ENCODE measurements at regions not wholly inside any gene's neighbourhood (a gene's known extent, or its start where the extent isn't known, plus 50 kb on each side); places are given as distances from the start of the nearest gene placed in this dataset.
"Not testable (repeated sequence)": the region's sequence is repeated elsewhere in the genome, so short reads cannot be mapped to it uniquely, and the experiment has no call there.

DNA sequence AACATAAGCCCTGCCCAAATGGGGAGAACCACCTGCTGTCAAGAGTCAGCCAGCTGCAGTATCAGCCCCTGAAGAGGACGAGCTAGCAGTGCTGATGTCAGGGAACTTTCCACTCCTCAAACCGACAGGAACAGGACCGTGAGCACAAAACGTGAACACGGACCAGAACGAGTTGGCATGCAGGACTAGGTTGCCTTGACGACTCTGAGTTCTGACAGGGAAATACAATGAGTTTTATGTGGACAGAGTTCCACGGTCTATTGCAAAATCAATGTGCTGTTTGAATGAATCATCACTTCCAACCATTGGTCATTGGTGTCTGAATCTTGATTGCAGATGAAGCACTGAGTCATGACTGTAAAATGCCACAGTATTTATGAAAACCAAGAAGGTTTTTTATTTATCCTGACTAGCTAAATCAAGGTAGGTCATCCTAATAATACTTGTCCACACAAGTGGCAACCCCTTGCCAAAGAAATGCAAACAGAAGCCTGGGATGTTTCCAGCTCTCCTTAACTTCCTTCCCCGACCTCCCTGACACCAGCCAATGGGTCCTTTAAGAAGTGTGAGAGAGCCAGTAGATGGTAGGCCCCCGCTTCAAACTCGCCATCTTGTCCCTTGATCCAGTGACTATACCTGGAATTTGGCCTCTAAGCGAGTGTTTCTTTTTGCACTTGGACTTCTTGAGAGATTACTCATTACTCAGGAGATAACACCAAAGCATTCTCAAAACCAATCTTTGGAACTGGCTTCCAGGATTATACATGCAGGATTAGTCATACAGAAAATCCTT is 119.6 kb downstream of the ASB7 start:
- no peak for DNase-seq (ENCODE audit: low spot score)

DNA sequence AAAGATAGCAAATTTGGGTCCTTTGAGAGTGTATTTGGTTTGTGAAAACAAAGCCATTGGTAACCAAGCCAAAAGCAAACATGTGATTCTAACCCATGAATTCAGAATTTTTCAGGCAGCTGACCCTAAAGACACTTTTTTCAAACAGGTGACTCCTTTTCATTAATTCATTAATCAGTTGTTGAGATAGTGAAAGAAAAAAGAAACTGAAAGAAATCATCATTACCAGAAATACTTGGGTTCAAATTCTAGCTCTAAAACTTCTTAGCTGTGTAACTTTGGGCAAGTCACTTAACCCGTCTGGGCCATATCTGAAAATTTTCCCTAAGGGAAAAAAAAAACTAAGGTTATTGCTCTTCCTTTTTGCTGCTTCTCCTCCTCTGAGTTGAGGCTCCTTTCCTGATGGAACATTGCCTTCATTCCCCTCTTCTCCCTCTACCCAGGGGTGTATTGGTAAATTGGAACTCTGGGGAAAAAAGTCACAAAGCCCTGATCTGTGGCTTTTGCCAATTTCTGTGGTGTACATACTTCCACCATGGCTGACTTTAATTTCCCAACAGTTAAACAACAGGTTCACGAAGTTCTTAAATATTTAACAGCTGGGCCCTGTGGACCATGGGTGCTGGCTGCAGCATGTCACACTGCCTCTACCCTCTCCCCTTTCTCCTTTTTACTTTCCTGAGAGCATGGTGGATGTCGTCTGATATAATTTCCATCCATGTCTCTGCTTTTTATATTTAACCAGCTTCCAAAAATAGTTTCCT is 120.3 kb downstream of the ASB7 start:
- no peak for DNase-seq (ENCODE audit: low spot score)

DNA sequence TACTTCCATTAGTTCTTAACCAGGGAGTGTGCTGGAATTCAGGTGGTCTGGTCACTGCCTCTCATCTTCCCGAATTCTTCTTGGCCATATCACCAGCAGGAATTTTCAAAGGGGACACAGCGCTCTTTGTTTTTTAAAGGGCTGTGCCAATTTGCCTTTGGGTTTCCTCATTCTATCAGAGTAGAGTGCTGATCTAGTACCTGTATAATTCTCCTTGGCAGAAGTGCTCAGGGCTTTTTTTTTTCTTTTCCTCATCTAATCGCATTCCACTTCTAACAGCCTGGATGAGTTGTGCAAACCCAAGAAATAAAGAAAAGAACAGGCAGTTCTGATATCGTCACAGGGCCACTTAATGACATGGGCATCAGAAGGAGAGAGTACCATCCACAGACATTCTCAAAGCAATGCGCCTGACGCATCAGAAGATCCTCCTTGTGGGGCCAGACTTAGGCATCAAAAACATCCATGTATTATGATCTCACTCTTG is 121.0 kb downstream of the ASB7 start:
- DNase-seq (ENCODE audit: low spot score), result no peak

DNA sequence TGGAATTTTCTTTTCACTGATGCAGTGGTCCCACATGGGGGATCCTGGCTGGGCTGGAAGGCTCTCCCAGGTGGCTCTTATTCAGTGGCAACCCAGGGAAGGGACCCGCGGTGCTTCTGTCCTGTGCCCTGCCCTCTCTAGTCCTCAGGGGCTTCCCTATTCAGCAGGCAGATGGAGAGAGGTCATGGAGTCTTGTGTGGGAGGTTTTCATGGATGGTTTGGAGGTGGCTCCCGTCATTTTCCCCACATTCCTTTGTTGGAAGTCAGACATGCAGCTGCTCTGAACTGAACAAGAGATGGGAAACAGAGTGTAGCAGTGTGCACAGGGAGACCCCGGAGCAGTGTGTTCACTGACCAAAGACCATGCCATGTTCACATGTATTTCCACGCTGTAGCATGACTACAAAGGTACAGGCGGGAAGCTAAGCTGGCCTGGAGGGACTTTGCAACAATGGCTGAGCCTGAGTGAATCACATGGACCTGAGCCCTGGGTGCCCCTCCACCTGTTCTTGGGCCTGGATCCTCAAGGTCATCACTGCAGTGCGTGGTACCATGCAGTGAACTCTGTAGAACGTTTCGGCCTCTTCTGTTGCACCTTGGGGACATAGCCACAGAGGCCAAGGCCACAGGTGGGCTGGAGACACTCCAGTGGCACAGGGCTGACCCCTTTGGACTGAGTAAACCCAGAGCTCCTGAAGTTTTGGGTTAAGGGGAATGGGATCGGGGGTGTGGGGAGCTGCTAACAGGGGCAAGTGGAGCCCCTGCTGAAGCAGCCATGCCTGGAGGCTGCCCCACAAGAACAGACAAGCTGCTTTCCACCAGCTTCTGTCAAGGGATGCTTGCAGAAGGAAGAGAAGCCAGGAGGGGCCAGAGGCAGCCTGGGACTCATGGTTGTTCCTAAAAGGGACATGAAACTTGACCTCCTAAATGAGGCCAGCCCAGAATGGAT is 123.0 kb downstream of the ASB7 start:
- DNase-seq (ENCODE audit: low spot score), result no peak

DNA sequence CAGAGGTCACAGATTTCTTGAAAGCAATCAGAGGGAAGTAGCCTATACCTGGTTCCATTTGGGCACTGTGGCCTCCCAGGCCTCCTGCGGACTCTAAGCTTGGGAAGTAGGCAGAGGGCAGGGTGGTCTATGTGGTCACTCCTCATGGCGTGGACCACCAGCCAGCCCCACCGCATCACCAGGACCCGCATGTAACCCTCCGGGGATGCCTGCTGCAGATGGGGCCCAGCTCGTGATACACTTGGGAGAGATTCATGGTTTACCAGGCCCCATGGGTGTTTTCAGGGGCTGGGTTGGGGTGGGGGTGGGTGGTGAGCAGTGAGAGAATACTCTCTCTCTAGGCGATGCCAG is 123.7 kb downstream of the ASB7 start:
- DNase-seq (ENCODE audit: low spot score), result no peak

DNA sequence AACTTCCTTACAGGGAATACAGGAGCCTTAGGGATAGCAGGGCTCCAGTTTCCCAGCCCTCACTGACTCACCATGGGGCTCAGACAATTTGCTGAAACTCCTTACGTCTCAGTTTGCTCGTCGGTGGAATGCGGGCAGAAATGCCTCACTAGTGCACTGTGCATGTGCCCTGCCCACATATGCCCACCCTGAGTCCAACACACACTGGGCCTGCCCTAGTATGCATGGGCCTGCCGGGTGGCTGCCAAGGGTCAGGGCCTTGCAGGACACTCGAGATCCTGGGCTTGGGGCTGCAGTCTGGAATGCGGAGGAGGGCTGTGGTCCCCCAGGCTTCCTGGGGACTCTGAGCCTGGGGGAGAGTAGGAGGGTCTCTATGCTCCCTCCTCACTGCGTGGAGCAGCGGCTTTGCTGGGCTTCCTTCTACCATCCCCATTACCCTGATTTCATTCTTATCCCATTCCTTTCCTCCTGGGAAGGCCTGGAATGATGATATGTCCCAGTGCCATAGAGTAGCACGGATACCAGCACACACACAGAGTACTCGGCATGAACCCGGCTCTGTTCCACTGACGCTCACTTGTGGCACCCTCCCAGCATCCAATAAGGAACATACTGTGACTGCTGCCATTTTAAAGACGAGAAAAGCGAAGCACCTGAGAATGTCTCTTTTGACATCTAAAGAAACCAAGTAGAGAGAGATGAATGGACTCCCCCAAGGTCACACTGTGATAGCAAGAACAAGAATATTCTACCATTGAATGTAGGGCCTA is 124.2 kb downstream of the ASB7 start:
- DNase-seq (ENCODE audit: low spot score), result no peak

DNA sequence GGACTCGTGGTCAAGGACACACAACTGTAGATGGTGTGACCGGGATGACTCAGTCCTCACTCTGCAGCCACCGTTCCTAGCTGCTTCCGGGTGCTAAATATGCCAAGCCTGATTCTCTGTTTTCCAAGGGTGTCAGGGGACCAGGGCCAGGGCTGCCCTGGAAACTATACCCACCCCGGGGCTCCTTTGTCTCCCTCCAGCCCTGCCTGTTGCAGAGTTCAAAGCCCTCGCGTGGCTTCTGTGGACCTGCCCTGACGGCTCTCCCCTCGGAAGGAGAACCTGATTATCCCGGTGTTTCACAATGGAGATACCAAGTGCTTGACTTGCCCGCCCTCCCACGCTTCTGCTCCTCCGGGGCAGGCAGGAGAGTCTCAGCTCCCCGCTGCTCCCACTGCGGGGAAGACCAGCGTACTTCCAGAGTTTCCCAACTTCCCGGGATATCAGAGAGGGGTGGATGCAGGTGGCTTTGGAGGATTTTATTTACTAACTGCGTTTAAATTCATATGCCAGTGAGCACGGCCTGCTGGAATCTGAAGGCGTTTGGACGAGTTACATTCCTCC is 125.0 kb downstream of the ASB7 start:
- DNase-seq (ENCODE audit: low spot score), result no peak

DNA sequence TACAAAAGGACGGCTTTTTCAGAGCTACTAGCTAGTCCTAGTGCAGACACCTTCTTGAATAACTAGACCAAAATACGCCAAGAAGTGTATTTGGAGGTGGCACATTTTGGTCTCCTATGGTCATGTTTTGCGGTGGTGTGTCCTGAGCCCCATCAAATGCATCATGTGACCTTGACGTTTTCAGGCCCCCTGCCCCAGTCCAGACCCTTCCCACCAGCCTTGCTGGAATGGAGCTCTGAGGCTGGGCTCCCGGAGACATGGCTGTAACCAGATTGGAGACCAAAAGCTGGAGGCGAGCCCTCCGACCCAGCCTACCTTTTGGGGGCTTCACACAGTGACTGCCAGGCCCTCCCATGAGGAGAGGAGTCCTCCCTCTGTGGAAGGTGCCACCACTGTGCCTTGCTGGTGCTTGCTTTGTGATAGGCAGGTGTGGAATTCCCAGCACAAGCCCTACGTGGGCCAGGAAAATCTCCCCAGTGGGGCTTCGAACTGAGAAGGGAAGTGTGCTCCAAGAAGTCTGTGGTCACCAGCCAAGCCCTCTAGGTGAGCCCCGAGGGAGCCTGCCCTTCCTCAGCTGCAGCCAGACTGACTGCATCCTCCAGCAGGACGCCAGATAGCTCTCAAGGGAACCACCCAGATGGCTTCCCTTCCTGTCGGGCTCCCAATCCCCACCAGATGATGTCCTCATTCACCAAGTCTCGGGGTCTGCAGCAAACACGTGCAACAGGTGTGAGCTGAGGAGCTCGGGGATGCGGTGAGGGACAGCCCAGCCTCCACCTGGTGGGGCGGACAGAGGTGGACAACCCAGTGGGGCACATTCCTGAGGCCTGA is 126.2 kb downstream of the ASB7 start:
- no peak for DNase-seq (ENCODE audit: low spot score)

DNA sequence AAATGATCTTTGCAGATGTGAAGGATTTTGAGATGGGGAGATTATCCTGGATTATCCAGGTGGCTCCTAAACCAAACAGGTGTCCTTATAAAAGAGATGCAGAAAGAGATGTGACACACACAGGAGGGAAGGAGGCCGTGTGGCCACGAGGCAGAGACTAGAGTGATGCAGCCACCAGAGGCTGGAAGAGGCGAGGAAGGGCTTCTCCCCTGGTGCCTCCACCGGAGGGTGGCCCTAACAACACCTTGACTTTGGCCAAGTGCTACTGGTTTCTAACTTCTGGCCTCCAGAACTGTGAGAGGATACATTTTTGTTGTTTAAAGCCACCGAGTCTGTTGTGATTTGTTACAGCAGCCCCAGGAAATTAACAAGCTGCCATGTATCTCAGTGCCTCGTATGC is 127.1 kb downstream of the ASB7 start:
- no peak for DNase-seq (ENCODE audit: low spot score)

DNA sequence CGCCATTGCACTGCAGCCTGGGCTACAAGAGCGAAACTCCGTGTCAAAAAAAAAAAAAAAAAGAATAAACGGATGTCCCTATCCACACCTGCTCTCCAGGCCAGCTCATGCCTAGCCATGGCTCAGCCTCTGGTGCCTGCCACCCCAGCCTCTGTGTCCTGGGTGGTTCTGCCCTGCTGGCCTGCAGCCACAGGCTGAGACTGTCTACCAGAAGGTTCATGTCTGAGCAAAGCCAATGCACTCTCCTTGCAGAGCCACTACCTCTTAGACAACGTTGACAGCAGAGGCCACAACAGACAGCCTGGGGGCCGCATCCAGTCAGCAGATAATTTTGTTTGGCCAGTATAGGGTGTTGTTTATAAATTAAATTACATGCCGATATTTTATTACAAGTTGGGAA is 127.7 kb downstream of the ASB7 start:
- no peak for DNase-seq (ENCODE audit: low spot score)

DNA sequence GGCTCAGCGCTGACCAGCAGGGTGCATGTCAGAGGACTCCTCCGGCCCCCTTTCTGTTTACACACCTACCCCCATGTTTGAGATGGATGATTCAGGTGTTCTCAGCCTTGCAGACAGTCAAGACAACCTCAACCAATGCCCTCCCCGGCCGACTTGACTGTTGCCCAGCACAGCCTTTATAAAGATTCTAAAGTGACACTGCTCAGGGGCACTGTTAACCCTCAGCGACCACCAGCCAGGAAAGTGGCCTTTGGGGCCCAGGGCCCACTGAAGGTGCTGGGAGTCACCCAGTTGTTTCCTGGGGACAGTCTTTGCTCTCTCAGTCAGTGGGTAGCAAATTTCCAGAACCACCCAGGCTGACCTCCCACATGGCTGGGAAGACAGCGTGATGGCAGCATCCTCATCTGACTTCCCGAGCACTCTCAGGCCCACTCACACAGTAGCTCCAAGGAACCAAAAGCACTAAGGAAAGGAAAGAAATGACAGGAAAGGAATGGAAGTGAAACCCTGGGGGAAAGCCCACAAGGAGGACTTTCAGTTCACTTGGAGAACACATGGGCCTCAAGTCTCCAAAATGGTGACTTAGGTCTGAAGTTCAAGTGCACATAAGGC is 128.4 kb downstream of the ASB7 start:
- no peak for DNase-seq (ENCODE audit: low spot score)

DNA sequence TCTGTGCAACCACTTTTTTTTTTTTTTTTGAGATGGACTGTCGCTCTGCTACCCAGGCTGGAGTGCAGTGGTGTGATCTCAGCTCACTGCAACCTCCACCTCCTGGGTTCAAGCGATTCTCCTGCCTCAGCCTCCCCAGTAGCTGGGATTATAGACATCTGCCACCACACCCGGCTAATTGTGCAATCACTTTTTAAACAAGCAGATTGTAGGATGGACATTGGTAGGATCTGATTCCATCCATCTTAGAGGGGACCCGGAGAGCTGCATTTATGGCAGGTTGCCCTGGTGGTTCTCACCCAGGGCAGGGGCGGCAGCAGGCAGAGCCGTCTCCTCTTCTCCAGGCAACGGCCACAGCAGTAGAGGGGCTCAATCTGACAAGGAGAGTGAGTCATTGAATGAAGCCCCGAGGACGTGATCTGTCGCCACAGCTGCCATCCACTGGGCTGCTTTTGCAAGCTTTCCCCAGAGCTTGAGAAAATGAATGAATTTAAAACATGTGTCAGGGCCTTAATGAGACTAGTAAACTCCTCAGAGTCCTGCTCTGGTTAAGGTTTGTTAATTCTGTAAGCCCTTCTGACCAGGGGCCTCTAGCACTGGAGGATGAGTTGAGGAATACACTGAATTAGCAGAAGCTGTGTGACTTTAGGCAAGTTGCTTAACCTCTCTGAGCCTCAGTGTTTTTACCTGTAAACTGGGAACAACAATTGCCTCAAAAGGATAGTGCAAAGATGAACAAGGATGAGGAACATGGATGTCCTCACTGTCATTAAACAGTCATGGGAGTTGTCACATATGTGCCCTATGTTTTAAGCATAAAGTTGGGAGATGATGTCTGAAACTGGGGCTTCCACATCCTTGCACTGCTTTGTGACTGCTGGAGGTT is 129.1 kb downstream of the ASB7 start:
- no peak for DNase-seq (ENCODE audit: low spot score)

DNA sequence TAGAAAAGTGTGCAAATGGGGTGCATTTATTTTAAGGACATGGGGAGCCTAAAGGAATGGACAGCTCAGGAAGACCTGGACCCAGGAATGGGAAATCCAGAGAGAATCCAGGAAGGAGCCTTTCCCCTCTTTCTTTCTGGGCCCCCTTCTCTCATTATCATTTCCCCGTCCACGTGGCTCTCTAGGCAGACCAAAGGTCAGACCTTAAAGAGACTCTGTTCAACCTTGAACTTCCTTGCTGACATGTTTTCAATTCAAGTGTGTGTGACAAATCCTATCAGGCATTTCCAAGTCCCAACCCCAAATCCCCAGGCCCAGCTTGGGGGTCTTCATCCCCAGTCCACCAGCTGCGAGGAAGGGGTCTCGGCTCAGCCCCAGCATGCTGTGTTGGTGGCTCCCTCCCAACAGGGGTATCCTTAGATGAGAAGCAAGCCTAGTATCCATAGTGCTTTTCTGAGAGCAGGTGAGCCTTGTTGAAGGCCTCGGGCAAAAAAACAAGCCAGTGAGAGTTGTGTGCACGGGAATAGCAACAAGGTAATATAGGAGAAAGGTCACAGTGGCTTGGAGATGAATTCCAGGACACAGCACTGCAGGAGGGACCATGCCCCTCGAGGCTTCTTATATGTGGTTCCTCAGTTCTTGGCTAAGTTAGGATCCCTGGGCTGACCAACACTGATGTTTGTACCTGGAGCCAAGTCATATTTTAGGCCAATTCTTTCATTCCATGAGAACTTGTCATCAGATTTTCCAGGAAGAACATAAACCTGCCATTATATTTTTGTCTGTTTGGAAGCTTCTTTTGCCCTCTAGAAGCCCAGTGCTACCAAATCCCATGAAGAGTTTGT is 130.0 kb downstream of the ASB7 start:
- DNase-seq (ENCODE audit: low spot score), result no peak

DNA sequence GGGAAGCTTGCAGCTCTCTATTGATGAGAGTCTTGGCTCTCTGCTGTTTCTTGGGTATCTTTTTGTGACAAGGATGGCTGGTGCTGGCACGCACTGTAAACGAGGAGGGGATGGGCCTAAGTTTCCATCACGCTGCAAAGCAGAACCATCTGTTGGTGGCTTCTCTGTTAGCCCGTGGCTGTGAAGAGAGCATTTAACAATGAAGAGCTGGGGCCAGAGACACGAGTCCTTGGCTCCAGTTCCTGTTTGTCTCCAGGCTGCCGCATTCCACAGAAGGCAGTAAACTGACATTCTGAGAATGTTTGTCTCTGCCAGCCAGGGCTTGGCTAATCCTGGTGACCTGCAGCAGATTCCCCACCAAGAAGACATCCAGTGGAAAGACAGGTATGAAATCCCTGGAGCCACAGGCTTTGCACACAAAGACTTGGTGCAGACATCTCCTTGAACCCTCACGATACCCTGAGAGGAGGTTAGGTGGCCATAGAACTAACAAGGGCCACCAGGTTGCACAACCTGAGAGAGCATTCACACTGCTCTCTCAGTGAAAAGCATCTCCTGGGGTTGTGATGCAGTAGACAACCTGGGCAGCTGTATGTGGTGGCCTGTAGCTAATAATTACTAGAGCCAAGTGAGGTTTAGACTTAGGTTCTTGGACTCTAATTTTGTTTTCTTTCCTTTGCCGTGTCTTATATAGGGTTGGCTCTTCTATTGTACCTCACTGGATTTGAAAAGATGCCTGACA is 130.9 kb downstream of the ASB7 start:
- no peak for DNase-seq (ENCODE audit: low spot score)

DNA sequence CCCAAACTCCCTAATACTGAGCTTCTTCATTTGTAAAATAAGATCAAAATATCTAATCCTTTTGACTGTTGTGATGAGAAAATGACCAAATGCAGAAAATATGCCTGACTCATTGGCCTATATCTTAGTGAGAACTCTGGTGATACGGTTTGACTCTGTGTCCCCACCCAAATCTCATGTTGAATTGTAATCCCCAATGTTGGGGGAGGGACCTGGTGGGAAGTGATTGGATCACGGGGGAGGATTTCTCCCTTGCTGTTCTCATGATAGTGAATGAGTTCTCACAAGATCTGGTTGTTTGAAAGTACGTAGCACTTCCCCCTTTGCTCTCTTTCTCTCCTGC is 131.4 kb downstream of the ASB7 start:
- not testable (repeated sequence) for DNase-seq (ENCODE audit: low spot score)

DNA sequence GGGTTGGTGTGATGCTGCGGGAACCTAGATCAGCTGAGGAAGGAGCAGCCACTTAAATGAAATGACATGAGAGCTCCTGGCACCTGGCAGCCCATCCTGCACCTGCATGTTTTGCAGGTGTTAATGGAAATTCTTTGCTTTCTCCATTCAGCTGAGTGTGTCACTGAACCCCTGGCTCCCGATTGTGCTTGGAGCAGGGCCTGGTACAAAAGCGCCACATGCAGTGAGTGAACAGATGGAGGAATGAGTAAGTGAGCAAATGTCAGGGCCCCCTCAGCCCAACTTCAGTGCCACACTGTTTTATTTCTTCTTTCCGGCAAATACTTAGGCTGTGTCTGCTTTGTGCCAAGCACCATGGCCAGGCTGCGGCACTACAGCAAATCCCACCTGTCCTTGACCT is 132.2 kb downstream of the ASB7 start:
- DNase-seq (ENCODE audit: low spot score), result no peak

All from NAMALWA (cell line).